Mesothelial cell of epicardium (in vitro differentiated cells): ENCODE measurements at regions not wholly inside any gene's neighbourhood (a gene's known extent, or its start where the extent isn't known, plus 50 kb on each side); places are given as distances from the start of the nearest gene placed in this dataset.

Source experiments
- DNase-seq, 2 experiments: peaks; one replicate each; pipeline ENCODE4 v3.0.0; 2021; ENCODE audit warnings: low spot score in 2 of 2; ENCODE audit not compliant: unreplicated experiment in 2 of 2
- H3K27ac Mint-ChIP-seq: 2 replicates; pipeline ENCODE4 v1.8.0; 2021; ENCODE audit warnings: mixed read lengths
- H3K27me3 Mint-ChIP-seq: 2 replicates; pipeline ENCODE4 v1.8.0; 2021; ENCODE audit warnings: low read depth, mixed read lengths
- H3K36me3 Mint-ChIP-seq: 2 replicates; pipeline ENCODE4 v1.8.0; 2021; ENCODE audit warnings: mixed read lengths
- H3K4me1 Mint-ChIP-seq: 2 replicates; pipeline ENCODE4 v1.8.0; 2021; ENCODE audit warnings: mixed read lengths
- H3K4me3 Mint-ChIP-seq: 2 replicates; pipeline ENCODE4 v1.8.0; 2021; ENCODE audit warnings: mild to moderate bottlenecking, moderate library complexity, mixed read lengths
- H3K9me3 Mint-ChIP-seq: 2 replicates; pipeline ENCODE4 v1.8.0; 2021; ENCODE audit warnings: mixed read lengths
- CTCF ChIP-seq: fragments of 200-600 bp; sonication (generic); IDR thresholded peaks from one replicate; pipeline ENCODE4 v1.5.0; 2021; ENCODE audit warnings: antibody characterized with exemption; ENCODE audit not compliant: unreplicated experiment

- peaks cover under 1% of the 10 kb centered on the region for H3K9me3 Mint-ChIP-seq
- no peak overlapping the region for H3K4me3 Mint-ChIP-seq
- no peak for DNase-seq
- H3K27ac Mint-ChIP-seq: no peak overlapping the region
- H3K27me3 Mint-ChIP-seq: no peaks in the 10 kb centered on the region
- no peaks in the 10 kb centered on the region for H3K4me1 Mint-ChIP-seq
- no peaks in the 10 kb centered on the region for H3K36me3 Mint-ChIP-seq
- no peak for TF ChIP-seq CTCF
These were observed 186.6 kb upstream of the DIO3 start for GRCh38 chr14:101374373-101375338.

- H3K36me3 Mint-ChIP-seq: no peaks in the 10 kb centered on the region
- H3K4me1 Mint-ChIP-seq: no peaks in the 10 kb centered on the region
- no peaks in the 10 kb centered on the region for H3K27me3 Mint-ChIP-seq
- TF ChIP-seq CTCF: no peak
- H3K9me3 Mint-ChIP-seq: peaks cover 20% of the 10 kb centered on the region
- no peak for DNase-seq
- H3K27ac Mint-ChIP-seq: no peak overlapping the region
- no peak overlapping the region for H3K4me3 Mint-ChIP-seq
These were observed 184.2 kb upstream of the DIO3 start for GRCh38 chr14:101377069-101377468.

GRCh38 chr14:101379842-101380241 lies 181.5 kb upstream of the DIO3 start:
- Mint-ChIP-seq H3K4me1 (no peaks in the 10 kb centered on the region), H3K27me3 (no peaks in the 10 kb centered on the region), H3K4me3 (no peak overlapping the region), H3K9me3 (peaks cover 44% of the 10 kb centered on the region), H3K27ac (no peak overlapping the region), H3K36me3 (peaks cover 5% of the 10 kb centered on the region)
- no peak for DNase-seq
- TF ChIP-seq CTCF: no peak

- Mint-ChIP-seq H3K27me3 (no peaks in the 10 kb centered on the region), H3K27ac (no peak overlapping the region), H3K9me3 (peaks cover 48% of the 10 kb centered on the region), H3K4me1 (no peaks in the 10 kb centered on the region), H3K36me3 (peaks cover 5% of the 10 kb centered on the region), H3K4me3 (no peak overlapping the region)
- no peak for DNase-seq
- TF ChIP-seq CTCF: no peak
These were observed 180.8 kb upstream of the DIO3 start for GRCh38 chr14:101380512-101380911.

- H3K27ac Mint-ChIP-seq: no peak overlapping the region
- peaks cover 52% of the 10 kb centered on the region for H3K9me3 Mint-ChIP-seq
- peaks cover 5% of the 10 kb centered on the region for H3K36me3 Mint-ChIP-seq
- no peak overlapping the region for H3K4me3 Mint-ChIP-seq
- no peaks in the 10 kb centered on the region for H3K4me1 Mint-ChIP-seq
- no peak for TF ChIP-seq CTCF
- no peaks in the 10 kb centered on the region for H3K27me3 Mint-ChIP-seq
- DNase-seq: no peak
These were observed 180.4 kb upstream of the DIO3 start for GRCh38 chr14:101380940-101381339.
